Astrocyte (in vitro differentiated cells and primary cell): ENCODE measurements at regions not wholly inside any gene's neighbourhood (a gene's known extent, or its start where the extent isn't known, plus 50 kb on each side); places are given as distances from the start of the nearest gene placed in this dataset.

ENCODE experiments used
- DNase-seq: peaks from one replicate; pipeline ENCODE4 v3.0.0-alpha.2; 2010; ENCODE audit warnings: low read depth
- FAIRE-seq: peaks from 2 replicates; lab custom pipeline; 2011; peaks lifted over from hg19 to GRCh38; lab: Jason Lieb, UNC
- H2AFZ ChIP-seq: 2 replicates; pipeline ENCODE4 v1.6.0; 2012; ENCODE audit warnings: low read depth, low read length, inconsistent platforms
- H3K27ac ChIP-seq: 2 replicates; pipeline ENCODE4 v1.5.1; 2011; ENCODE audit warnings: low read depth, low read length, inconsistent platforms
- H3K27me3 ChIP-seq: 2 replicates; pipeline ENCODE4 v1.6.0; 2011; ENCODE audit warnings: low read length, inconsistent platforms; ENCODE audit not compliant: insufficient read depth
- H3K36me3 ChIP-seq: 2 replicates; pipeline ENCODE4 v1.5.1; 2011; ENCODE audit warnings: low read length, inconsistent platforms; ENCODE audit not compliant: insufficient read depth
- H3K4me1 ChIP-seq: 2 replicates; pipeline ENCODE4 v1.5.1; 2011; ENCODE audit warnings: low read length, inconsistent platforms; ENCODE audit not compliant: insufficient read depth
- H3K4me2 ChIP-seq: 2 replicates; pipeline ENCODE4 v1.6.0; 2012; ENCODE audit warnings: low read length, inconsistent platforms
- H3K4me3 ChIP-seq: 2 replicates; pipeline ENCODE4 v1.5.1; 2011; ENCODE audit warnings: low read depth, mild to moderate bottlenecking, low read length, inconsistent platforms; ENCODE audit not compliant: insufficient read depth
- H3K79me2 ChIP-seq: 2 replicates; pipeline ENCODE4 v1.6.0; 2012; ENCODE audit warnings: mild to moderate bottlenecking, low read length, inconsistent platforms; ENCODE audit not compliant: insufficient read depth
- H3K9ac ChIP-seq: 2 replicates; pipeline ENCODE4 v1.6.0; 2012; ENCODE audit warnings: mild to moderate bottlenecking, low read length, inconsistent platforms
- H3K9me3 ChIP-seq: 2 replicates; pipeline ENCODE4 v1.5.1; 2012; ENCODE audit warnings: low read depth, mild to moderate bottlenecking, low read length, inconsistent platforms; ENCODE audit not compliant: insufficient read depth
- H4K20me1 ChIP-seq: 2 replicates; pipeline ENCODE4 v1.6.0; 2012; ENCODE audit warnings: low read length, inconsistent platforms; ENCODE audit not compliant: insufficient read depth
- H3K27ac Mint-ChIP-seq: one replicate; pipeline ENCODE4 v1.8.0; 2021; ENCODE audit warnings: mild to moderate bottlenecking, mixed read lengths; ENCODE audit not compliant: unreplicated experiment
- H3K27me3 Mint-ChIP-seq: one replicate; pipeline ENCODE4 v1.8.0; 2021; ENCODE audit warnings: low read depth, mixed read lengths; ENCODE audit not compliant: unreplicated experiment
- H3K36me3 Mint-ChIP-seq: one replicate; pipeline ENCODE4 v1.8.0; 2021; ENCODE audit warnings: low read depth, mixed read lengths; ENCODE audit not compliant: unreplicated experiment
- H3K4me1 Mint-ChIP-seq: one replicate; pipeline ENCODE4 v1.8.0; 2021; ENCODE audit warnings: low read depth, mixed read lengths; ENCODE audit not compliant: unreplicated experiment
- H3K4me3 Mint-ChIP-seq: one replicate; pipeline ENCODE4 v1.8.0; 2021; ENCODE audit warnings: mild to moderate bottlenecking, moderate library complexity, mixed read lengths; ENCODE audit not compliant: unreplicated experiment
- H3K9me3 Mint-ChIP-seq: one replicate; pipeline ENCODE4 v1.8.0; 2021; ENCODE audit warnings: mild to moderate bottlenecking, mixed read lengths; ENCODE audit not compliant: unreplicated experiment
- CTCF ChIP-seq: IDR thresholded peaks from 2 replicates; pipeline ENCODE4 v1.5.1; 2011; ENCODE audit warnings: low read depth, mild to moderate bottlenecking, inconsistent platforms, low read length, moderate library complexity; ENCODE audit not compliant: insufficient read depth
- EZH2 ChIP-seq: IDR thresholded peaks from 2 replicates; pipeline ENCODE4 v1.6.1; 2012; ENCODE audit warnings: mild to moderate bottlenecking, low read length, inconsistent platforms; ENCODE audit not compliant: insufficient read depth

- H3K9ac ChIP-seq: no peak overlapping the region
- no peak overlapping the region for H3K4me2 ChIP-seq
- no peaks in the 10 kb centered on the region for H3K4me1 ChIP-seq
- no peaks in the 10 kb centered on the region for H3K27me3 Mint-ChIP-seq
- no peaks in the 10 kb centered on the region for H3K9me3 ChIP-seq
- H3K27me3 ChIP-seq: no peaks in the 10 kb centered on the region
- H3K36me3 ChIP-seq: no peaks in the 10 kb centered on the region
- no peak overlapping the region for H3K27ac Mint-ChIP-seq
- no peak overlapping the region for H3K4me3 ChIP-seq
- H3K4me3 Mint-ChIP-seq: no peak overlapping the region
- DNase-seq (no peak), FAIRE-seq (no peak)
- TF ChIP-seq CTCF (no peak), EZH2 (no peak)
- no peaks in the 10 kb centered on the region for H3K79me2 ChIP-seq
- no peaks in the 10 kb centered on the region for H4K20me1 ChIP-seq
- no peaks in the 10 kb centered on the region for H3K36me3 Mint-ChIP-seq
- H3K27ac ChIP-seq: no peak overlapping the region
- no peaks in the 10 kb centered on the region for H3K9me3 Mint-ChIP-seq
- H2AFZ ChIP-seq: no peak overlapping the region
- H3K4me1 Mint-ChIP-seq: peaks cover 3% of the 10 kb centered on the region
These were observed 1275.4 kb upstream of the C9orf72 start for GRCh38 chr9:28848671-28849070.

GRCh38 chr9:28853477-28853876 is 1280.2 kb upstream of the C9orf72 start:
- no peaks in the 10 kb centered on the region for H3K36me3 ChIP-seq
- Mint-ChIP-seq H3K9me3 (no peaks in the 10 kb centered on the region), H3K4me1 (no peaks in the 10 kb centered on the region), H3K36me3 (no peaks in the 10 kb centered on the region), H3K27ac (no peak overlapping the region), H3K27me3 (no peaks in the 10 kb centered on the region), H3K4me3 (no peak overlapping the region)
- no peak overlapping the region for H3K4me2 ChIP-seq
- no peak overlapping the region for H3K27ac ChIP-seq
- no peaks in the 10 kb centered on the region for H3K27me3 ChIP-seq
- H4K20me1 ChIP-seq: no peaks in the 10 kb centered on the region
- no peak overlapping the region for H2AFZ ChIP-seq
- H3K79me2 ChIP-seq: no peaks in the 10 kb centered on the region
- no peak for TF ChIP-seq CTCF
- TF ChIP-seq EZH2: no peak
- DNase-seq (no peak), FAIRE-seq (no peak)
- no peaks in the 10 kb centered on the region for H3K4me1 ChIP-seq
- H3K9ac ChIP-seq: no peak overlapping the region
- H3K9me3 ChIP-seq: no peaks in the 10 kb centered on the region
- no peak overlapping the region for H3K4me3 ChIP-seq

- no peaks in the 10 kb centered on the region for H3K36me3 Mint-ChIP-seq
- no peak overlapping the region for H3K27ac ChIP-seq
- no peak overlapping the region for H3K27ac Mint-ChIP-seq
- no peaks in the 10 kb centered on the region for H3K9me3 ChIP-seq
- H3K4me1 Mint-ChIP-seq: peaks cover 10% of the 10 kb centered on the region
- H3K4me3 Mint-ChIP-seq: no peak overlapping the region
- no peaks in the 10 kb centered on the region for H3K27me3 Mint-ChIP-seq
- H3K4me1 ChIP-seq: no peaks in the 10 kb centered on the region
- no peak for DNase-seq
- no peaks in the 10 kb centered on the region for H3K27me3 ChIP-seq
- no peaks in the 10 kb centered on the region for H3K79me2 ChIP-seq
- no peak for FAIRE-seq
- no peaks in the 10 kb centered on the region for H3K36me3 ChIP-seq
- H3K9ac ChIP-seq: no peak overlapping the region
- H2AFZ ChIP-seq: no peak overlapping the region
- H4K20me1 ChIP-seq: no peaks in the 10 kb centered on the region
- no peak overlapping the region for H3K4me3 ChIP-seq
- H3K9me3 Mint-ChIP-seq: no peaks in the 10 kb centered on the region
- H3K4me2 ChIP-seq: no peak overlapping the region
- TF ChIP-seq CTCF: no peak
- no peak for TF ChIP-seq EZH2
These were observed 1293.7 kb upstream of the C9orf72 start for GRCh38 chr9:28866951-28867350.
